ENCODE measurements at regions not wholly inside any gene's neighbourhood (a gene's known extent, or its start where the extent isn't known, plus 50 kb on each side); places are given as distances from the start of the nearest gene placed in this dataset.

GRCh38 chr6:94372229-94372628 lies 952.9 kb upstream of the EPHA7 start:
- peaks cover 0 to 2% (median 0%) of the 10 kb centered on the region in 4 donors for H3K27me3 ChIP-seq (ENCODE audit: control insufficient read depth in 4 of 4, insufficient read depth in 4 of 4, low read length in 3 of 4)
- DNase-seq (ENCODE audit: low spot score): no peak
- H3K4me3 ChIP-seq (ENCODE audit: low read depth in 1 of 3, low read length in 3 of 3): no peak overlapping the region
- H3K9me3 ChIP-seq (ENCODE audit: control insufficient read depth in 4 of 4, low read length in 3 of 4): no peaks in the 10 kb centered on the region
- H3K27ac ChIP-seq (ENCODE audit: low read depth in 1 of 2, low read length in 2 of 2): no peak overlapping the region
- no peak for TF ChIP-seq HNF4G (IDR thresholded peaks at IDR 0.05)
- no peak for TF ChIP-seq EGR1 (IDR thresholded peaks at IDR 0.05; ENCODE audit: low read depth in 2 of 2)
- no peak for TF ChIP-seq SP1 (IDR thresholded peaks at IDR 0.05)
- no peak for TF ChIP-seq GABPA (IDR thresholded peaks at IDR 0.05 in 1 of 2, conservative IDR thresholded peaks at IDR 0.05 in 1 of 2)
- TF ChIP-seq RXRA (IDR thresholded peaks at IDR 0.05): no peak
- no peak for TF ChIP-seq ATF3 (IDR thresholded peaks at IDR 0.05)
- TF ChIP-seq NR2F2 (IDR thresholded peaks at IDR 0.05): no peak
- TF ChIP-seq YY1 (IDR thresholded peaks at IDR 0.05): no peak
- no peak for TF ChIP-seq HNF4A (conservative IDR thresholded peaks at IDR 0.05)
- no peak for TF ChIP-seq RAD21 (IDR thresholded peaks at IDR 0.05)
- TF ChIP-seq TAF1 (conservative IDR thresholded peaks at IDR 0.05): no peak
- no peak for TF ChIP-seq FOXA2 (IDR thresholded peaks at IDR 0.05)
- no peak for TF ChIP-seq JUND (IDR thresholded peaks at IDR 0.05)
- TF ChIP-seq FOXA1 (IDR thresholded peaks at IDR 0.05): no peak
- no peak for TF ChIP-seq CTCF (IDR thresholded peaks at IDR 0.05; ENCODE audit: low read depth, low read length, missing input control)
- H3K9ac ChIP-seq (ENCODE audit: low read depth in 1 of 2, low read length in 2 of 2): no peak overlapping the region
- no peaks in the 10 kb centered on the region for H3K36me3 ChIP-seq (ENCODE audit: control insufficient read depth in 4 of 4, insufficient read depth in 3 of 4, low read depth in 1 of 4, low read length in 3 of 4)
- no peaks in the 10 kb centered on the region for H3K4me1 ChIP-seq (ENCODE audit: control insufficient read depth in 4 of 4, insufficient read depth in 4 of 4, low read length in 3 of 4)

GRCh38 chr6:94367316-94367715 lies 948.0 kb upstream of the EPHA7 start:
- no peaks in the 10 kb centered on the region for H3K36me3 ChIP-seq (ENCODE audit: control insufficient read depth in 4 of 4, insufficient read depth in 3 of 4, low read depth in 1 of 4, low read length in 3 of 4)
- no peak for TF ChIP-seq RXRA (IDR thresholded peaks at IDR 0.05)
- TF ChIP-seq ZBTB33 (IDR thresholded peaks at IDR 0.05): no peak
- no peak for TF ChIP-seq RAD21 (IDR thresholded peaks at IDR 0.05)
- no peak for TF ChIP-seq MAX (IDR thresholded peaks at IDR 0.05)
- no peak for TF ChIP-seq EGR1 (IDR thresholded peaks at IDR 0.05; ENCODE audit: low read depth in 2 of 2)
- TF ChIP-seq GABPA (IDR thresholded peaks at IDR 0.05 in 1 of 2, conservative IDR thresholded peaks at IDR 0.05 in 1 of 2): no peak
- no peak for TF ChIP-seq SP1 (IDR thresholded peaks at IDR 0.05)
- no peak for TF ChIP-seq FOXA1 (IDR thresholded peaks at IDR 0.05)
- no peak for TF ChIP-seq HNF4G (IDR thresholded peaks at IDR 0.05)
- no peak for TF ChIP-seq FOXA2 (IDR thresholded peaks at IDR 0.05)
- no peak overlapping the region for H3K4me3 ChIP-seq (ENCODE audit: low read depth in 1 of 3, low read length in 3 of 3)
- WGBS: 24% methylated on average over 1 of the region's 1 CpG
- H3K9me3 ChIP-seq (ENCODE audit: control insufficient read depth in 4 of 4, low read length in 3 of 4): no peaks in the 10 kb centered on the region
- H3K27ac ChIP-seq (ENCODE audit: low read depth in 1 of 2, low read length in 2 of 2): no peak overlapping the region
- no peaks in the 10 kb centered on the region for H3K4me1 ChIP-seq (ENCODE audit: control insufficient read depth in 4 of 4, insufficient read depth in 4 of 4, low read length in 3 of 4)
- DNase-seq (ENCODE audit: low spot score): no peak
- H3K9ac ChIP-seq (ENCODE audit: low read depth in 1 of 2, low read length in 2 of 2): no peak overlapping the region
- H3K27me3 ChIP-seq (ENCODE audit: control insufficient read depth in 4 of 4, insufficient read depth in 4 of 4, low read length in 3 of 4): no peaks in the 10 kb centered on the region
